Epithelial cell of esophagus (primary cell): ENCODE measurements at regions not wholly inside any gene's neighbourhood (a gene's known extent, or its start where the extent isn't known, plus 50 kb on each side); places are given as distances from the start of the nearest gene placed in this dataset.

Experiments used
- DNase-seq: peaks from one replicate; pipeline ENCODE4 v3.0.0; 2010; ENCODE audit warnings: low read depth
- H3K4me3 ChIP-seq: 2 replicates; pipeline ENCODE4 v1.5.1; 2011; ENCODE audit warnings: mild to moderate bottlenecking, low read length, control low read depth
- TF ChIP-seq, protein P1 (sequence below): IDR thresholded peaks from 2 replicates; pipeline ENCODE4 v1.5.1; 2011; ENCODE audit warnings: low read depth, mild to moderate bottlenecking, low read length, control low read depth, inconsistent platforms; ENCODE audit not compliant: insufficient read depth; ENCODE audit errors: missing control alignments

DNA sequence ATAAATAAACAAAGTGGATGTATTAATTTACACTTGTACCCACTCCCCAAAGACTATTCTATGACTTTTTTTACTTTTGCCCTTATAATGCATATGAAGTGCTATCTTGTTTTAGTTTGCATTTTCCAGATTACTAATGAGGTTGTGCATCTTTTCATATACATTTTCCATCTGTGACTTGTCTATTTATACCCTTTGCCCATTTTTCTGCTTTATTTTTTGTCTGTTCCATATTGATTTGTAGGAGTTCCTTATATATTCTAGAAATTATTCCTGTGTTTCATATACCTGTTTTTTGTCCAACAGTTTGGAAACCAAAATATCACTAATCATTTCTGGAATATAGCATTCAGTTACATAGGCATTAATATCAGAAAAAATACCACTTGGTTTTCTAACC is 54.0 kb upstream of the SLC30A5 start:
- no peak for DNase-seq
- TF ChIP-seq, protein P1, sequence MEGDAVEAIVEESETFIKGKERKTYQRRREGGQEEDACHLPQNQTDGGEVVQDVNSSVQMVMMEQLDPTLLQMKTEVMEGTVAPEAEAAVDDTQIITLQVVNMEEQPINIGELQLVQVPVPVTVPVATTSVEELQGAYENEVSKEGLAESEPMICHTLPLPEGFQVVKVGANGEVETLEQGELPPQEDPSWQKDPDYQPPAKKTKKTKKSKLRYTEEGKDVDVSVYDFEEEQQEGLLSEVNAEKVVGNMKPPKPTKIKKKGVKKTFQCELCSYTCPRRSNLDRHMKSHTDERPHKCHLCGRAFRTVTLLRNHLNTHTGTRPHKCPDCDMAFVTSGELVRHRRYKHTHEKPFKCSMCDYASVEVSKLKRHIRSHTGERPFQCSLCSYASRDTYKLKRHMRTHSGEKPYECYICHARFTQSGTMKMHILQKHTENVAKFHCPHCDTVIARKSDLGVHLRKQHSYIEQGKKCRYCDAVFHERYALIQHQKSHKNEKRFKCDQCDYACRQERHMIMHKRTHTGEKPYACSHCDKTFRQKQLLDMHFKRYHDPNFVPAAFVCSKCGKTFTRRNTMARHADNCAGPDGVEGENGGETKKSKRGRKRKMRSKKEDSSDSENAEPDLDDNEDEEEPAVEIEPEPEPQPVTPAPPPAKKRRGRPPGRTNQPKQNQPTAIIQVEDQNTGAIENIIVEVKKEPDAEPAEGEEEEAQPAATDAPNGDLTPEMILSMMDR = no peak
- H3K4me3 ChIP-seq = no peak overlapping the region

DNA sequence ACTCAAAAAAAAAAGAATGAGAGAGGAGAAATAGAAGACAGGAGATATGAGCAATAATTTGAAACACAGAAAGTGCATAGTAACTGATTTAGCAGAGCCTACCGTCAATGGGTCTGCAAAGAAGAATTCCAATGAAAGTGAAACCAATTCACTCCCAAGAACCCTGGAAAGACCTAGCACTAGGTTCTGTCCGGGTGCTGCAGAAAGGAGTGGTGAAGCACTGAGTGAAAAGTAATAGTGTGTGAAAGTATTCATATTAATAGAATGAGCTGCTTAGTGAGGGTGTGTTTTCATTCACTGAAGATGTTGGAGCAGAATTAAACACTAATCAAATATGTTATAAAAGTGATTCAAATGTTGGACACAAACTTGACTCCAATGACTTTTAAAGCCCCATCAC is 51.3 kb upstream of the SLC30A5 start:
- no peak for DNase-seq
- TF ChIP-seq, protein P1 = no peak

DNA sequence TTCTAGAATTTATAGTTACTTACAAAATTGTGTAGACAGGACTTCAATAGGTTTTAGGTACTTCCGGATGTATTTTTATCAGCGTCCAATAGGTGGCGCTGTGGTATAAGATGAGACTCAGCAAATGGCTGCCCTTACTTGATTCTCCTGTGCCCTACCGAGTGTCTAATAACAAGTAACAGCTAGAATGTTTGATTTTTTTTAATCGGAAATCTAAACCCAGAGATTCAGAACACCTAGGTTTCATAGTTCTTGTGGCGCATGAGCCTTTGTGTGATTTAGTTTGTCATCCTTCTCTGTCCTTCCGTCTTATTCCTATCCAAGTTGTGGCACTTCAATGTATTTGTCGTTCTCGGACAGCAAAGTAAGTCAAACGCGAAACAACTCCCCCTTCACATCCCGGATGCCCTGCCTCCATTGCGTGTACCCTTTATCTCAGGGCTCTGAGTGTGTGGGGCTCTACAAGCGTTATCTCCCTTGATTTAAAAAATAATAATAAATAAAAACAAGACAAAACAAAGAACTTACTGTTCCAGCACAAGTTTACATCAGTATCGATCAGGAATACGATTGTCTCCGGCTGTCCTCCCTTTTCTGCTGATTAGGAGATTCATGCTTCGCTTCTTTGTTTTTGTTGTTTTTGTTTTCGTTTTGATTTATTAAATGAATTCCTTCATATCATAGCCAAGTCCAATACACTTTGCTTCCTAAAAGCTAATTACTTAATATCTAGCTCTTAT is 50.7 kb upstream of the SLC30A5 start:
- peak; percentile 92 for DNase-seq
- H3K4me3 ChIP-seq = peak overlapping the region; percentile 51
- TF ChIP-seq, protein P1 = peak; percentile 71

More for the DNA sequence above, 51.3 kb upstream of the SLC30A5 start:
- no peak overlapping the region for H3K4me3 ChIP-seq

DNA sequence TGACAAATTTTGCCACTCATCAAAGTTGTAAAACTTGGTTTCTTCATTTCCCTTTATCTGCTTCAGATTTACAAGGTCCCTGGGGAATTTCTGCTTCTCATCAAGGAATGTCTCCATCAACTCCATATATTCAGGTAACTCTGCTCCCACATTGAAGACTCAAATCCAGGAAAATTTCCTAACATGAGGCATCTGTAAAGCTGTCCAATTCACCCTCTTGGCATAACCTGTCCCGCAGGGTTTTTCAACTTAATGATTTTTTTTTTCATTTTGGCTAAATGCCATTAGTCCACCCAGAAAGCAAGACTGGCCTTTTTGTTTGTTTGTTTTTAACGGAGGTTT is 50.2 kb upstream of the SLC30A5 start:
- TF ChIP-seq, protein P1 = no peak
- no peak for DNase-seq
- H3K4me3 ChIP-seq = no peak overlapping the region
